Gastroesophageal sphincter (tissue), 3 donors: ENCODE measurements at regions not wholly inside any gene's neighbourhood (a gene's known extent, or its start where the extent isn't known, plus 50 kb on each side); places are given as distances from the start of the nearest gene placed in this dataset.

ENCODE experiments used
- CTCF ChIP-seq, 4 experiments: fragments of 200-600 bp in 2 of 4; fragments of 450-650 bp in 2 of 4; sonication (generic) in 1 of 4; IDR thresholded peaks; one replicate each; pipeline ENCODE4 v1.5.1; 2017 to 2019; ENCODE audit warnings: antibody characterized with exemption in 4 of 4, mild to moderate bottlenecking in 2 of 4, moderate library complexity in 2 of 4
- EP300 ChIP-seq: sonication (generic); formaldehyde crosslinking; IDR thresholded peaks from one replicate; pipeline ENCODE4 v1.6.1; 2017; ENCODE audit warnings: antibody characterized with exemption, mild to moderate bottlenecking
- POLR2A ChIP-seq, 2 donors: fragments of 450-650 bp; IDR thresholded peaks; one replicate each; pipeline ENCODE4 v1.6.1; 2017; ENCODE audit warnings: antibody characterized with exemption in 2 of 2, mild to moderate bottlenecking in 2 of 2, moderate library complexity in 1 of 2
- POLR2AphosphoS5 ChIP-seq: sonication (generic); formaldehyde crosslinking; IDR thresholded peaks from one replicate; pipeline ENCODE4 v1.6.1; 2017; ENCODE audit warnings: antibody characterized with exemption

GRCh38 chr2:4862031-4862430, 830.2 kb upstream of the SOX11 start:
- TF ChIP-seq CTCF (IDR thresholded peaks at IDR 0.05) (no peak), EP300 (no peak), POLR2A (IDR thresholded peaks at IDR 0.05) (no peak), POLR2AphosphoS5 (no peak)
